Activated CD4-positive, alpha-beta memory T cell treated with anti-CD3 and anti-CD28 coated beads for 36 hours (primary cell): ENCODE measurements at regions not wholly inside any gene's neighbourhood (a gene's known extent, or its start where the extent isn't known, plus 50 kb on each side); places are given as distances from the start of the nearest gene placed in this dataset.
"Not testable (repeated sequence)": the region's sequence is repeated elsewhere in the genome, so short reads cannot be mapped to it uniquely, and the experiment has no call there.

Source experiments
- CTCF ChIA-PET: fragments of 350-600 bp; sonication (Branson Sonifier 250); formaldehyde crosslinking; loops from one replicate; lab custom pipeline; 2021; ENCODE audit warnings: antibody characterized with exemption, inconsistent platforms; lab: Charles Lee
- POLR2A ChIA-PET: fragments of 350-600 bp; sonication (Branson Sonifier 250); formaldehyde crosslinking; loops from one replicate; lab custom pipeline; 2021; ENCODE audit warnings: antibody characterized with exemption; lab: Charles Lee
- DNase-seq: peaks from one replicate; pipeline ENCODE4 v3.0.0-alpha.2; 2020
- H3K27ac Mint-ChIP-seq: one replicate; pipeline ENCODE4 v1.8.0; 2021; ENCODE audit warnings: mixed read lengths
- H3K27me3 Mint-ChIP-seq: one replicate; pipeline ENCODE4 v1.8.0; 2021; ENCODE audit warnings: mixed read lengths
- H3K36me3 Mint-ChIP-seq: one replicate; pipeline ENCODE4 v1.8.0; 2021; ENCODE audit warnings: mixed read lengths
- H3K4me1 Mint-ChIP-seq: one replicate; pipeline ENCODE4 v1.8.0; 2021; ENCODE audit warnings: low read depth, mixed read lengths
- H3K4me3 Mint-ChIP-seq: one replicate; pipeline ENCODE4 v1.8.0; 2021; ENCODE audit warnings: mild to moderate bottlenecking, mixed read lengths
- H3K9me3 Mint-ChIP-seq: one replicate; pipeline ENCODE4 v1.8.0; 2021; ENCODE audit warnings: mixed read lengths
- intact Hi-C: fragments of 100-400 bp; cut with micrococcal nuclease; formaldehyde crosslinking; loops from one replicate; pipeline ENCODE4 v1.15.1; 2023

- Mint-ChIP-seq H3K27me3 (no peaks in the 10 kb centered on the region), H3K9me3 (peaks cover 5% of the 10 kb centered on the region), H3K36me3 (no peaks in the 10 kb centered on the region), H3K4me1 (no peaks in the 10 kb centered on the region), H3K4me3 (no peak overlapping the region), H3K27ac (no peak overlapping the region)
- DNase-seq, result no peak
- POLR2A ChIA-PET, result no interaction called here
- CTCF ChIA-PET, result no interaction called here
- intact Hi-C loops, result no loop called here
Measured at GRCh38 chr16:5951486-5951885, 853.9 kb upstream of the EEF2KMT start.

GRCh38 chr16:5944971-5945370, 847.4 kb upstream of the EEF2KMT start:
- no peak for DNase-seq
- Mint-ChIP-seq H3K27ac (no peak overlapping the region), H3K9me3 (peaks cover 31% of the 10 kb centered on the region), H3K36me3 (no peaks in the 10 kb centered on the region), H3K27me3 (no peaks in the 10 kb centered on the region), H3K4me3 (no peak overlapping the region), H3K4me1 (no peaks in the 10 kb centered on the region)
- CTCF ChIA-PET, result no interaction called here
- POLR2A ChIA-PET, result no interaction called here
- intact Hi-C loops, result no loop called here

GRCh38 chr16:5938607-5939006, 841.0 kb upstream of the EEF2KMT start:
- ChIA-PET POLR2A (no interaction called here), CTCF (no interaction called here)

GRCh38 chr16:5932906-5933305, 835.3 kb upstream of the EEF2KMT start:
- H3K4me3 Mint-ChIP-seq, result no peak overlapping the region
- CTCF ChIA-PET, result no interaction called here
- no peak overlapping the region for H3K27ac Mint-ChIP-seq
- intact Hi-C loops, result no loop called here
- H3K9me3 Mint-ChIP-seq, result peaks cover 25% of the 10 kb centered on the region
- H3K27me3 Mint-ChIP-seq, result no peaks in the 10 kb centered on the region
- no peaks in the 10 kb centered on the region for H3K4me1 Mint-ChIP-seq
- no peaks in the 10 kb centered on the region for H3K36me3 Mint-ChIP-seq
- POLR2A ChIA-PET, result no interaction called here
- DNase-seq, result no peak

More at GRCh38 chr16:5938607-5939006, 841.0 kb upstream of the EEF2KMT start:
- Mint-ChIP-seq H3K27me3 (no peaks in the 10 kb centered on the region), H3K4me1 (no peaks in the 10 kb centered on the region), H3K36me3 (no peaks in the 10 kb centered on the region), H3K4me3 (no peak overlapping the region), H3K27ac (no peak overlapping the region), H3K9me3 (peaks cover 38% of the 10 kb centered on the region)
- DNase-seq, result no peak
- intact Hi-C loops, result no loop called here

GRCh38 chr16:5928476-5929065, 831.0 kb upstream of the EEF2KMT start:
- Mint-ChIP-seq H3K9me3 (peaks cover 27% of the 10 kb centered on the region), H3K4me3 (no peak overlapping the region), H3K36me3 (no peaks in the 10 kb centered on the region), H3K27me3 (no peaks in the 10 kb centered on the region), H3K4me1 (no peaks in the 10 kb centered on the region), H3K27ac (no peak overlapping the region)
- intact Hi-C loops, result no loop called here
- CTCF ChIA-PET, result interaction anchor here (0.6 kb wide), 1 partner anchor 15 kb away, joined by 3 read pairs; no protein-coding TSS in a partner anchor
- POLR2A ChIA-PET, result no interaction called here
- no peak for DNase-seq

- intact Hi-C loops, result no loop called here
- POLR2A ChIA-PET, result no interaction called here
- CTCF ChIA-PET, result no interaction called here
- no peaks in the 10 kb centered on the region for H3K4me1 Mint-ChIP-seq
- no peaks in the 10 kb centered on the region for H3K36me3 Mint-ChIP-seq
- DNase-seq, result no peak
- peaks cover 24% of the 10 kb centered on the region for H3K9me3 Mint-ChIP-seq
- H3K27ac Mint-ChIP-seq, result no peak overlapping the region
- H3K27me3 Mint-ChIP-seq, result no peaks in the 10 kb centered on the region
- H3K4me3 Mint-ChIP-seq, result no peak overlapping the region
Measured at GRCh38 chr16:5925850-5926249, 828.3 kb upstream of the EEF2KMT start.

GRCh38 chr16:5922686-5923085, 825.1 kb upstream of the EEF2KMT start:
- no peaks in the 10 kb centered on the region for H3K4me1 Mint-ChIP-seq
- no peak for DNase-seq
- POLR2A ChIA-PET, result no interaction called here
- H3K4me3 Mint-ChIP-seq, result no peak overlapping the region
- H3K27me3 Mint-ChIP-seq, result no peaks in the 10 kb centered on the region
- peaks cover 25% of the 10 kb centered on the region for H3K9me3 Mint-ChIP-seq
- intact Hi-C loops, result no loop called here
- no peaks in the 10 kb centered on the region for H3K36me3 Mint-ChIP-seq
- CTCF ChIA-PET, result no interaction called here
- no peak overlapping the region for H3K27ac Mint-ChIP-seq

- no peak overlapping the region for H3K4me3 Mint-ChIP-seq
- peaks cover 16% of the 10 kb centered on the region for H3K9me3 Mint-ChIP-seq
- H3K36me3 Mint-ChIP-seq, result no peaks in the 10 kb centered on the region
- DNase-seq, result no peak
- H3K4me1 Mint-ChIP-seq, result no peaks in the 10 kb centered on the region
- no peaks in the 10 kb centered on the region for H3K27me3 Mint-ChIP-seq
- intact Hi-C loops, result no loop called here
- ChIA-PET CTCF (no interaction called here), POLR2A (no interaction called here)
- H3K27ac Mint-ChIP-seq, result no peak overlapping the region
Measured at GRCh38 chr16:5918567-5919130, 821.1 kb upstream of the EEF2KMT start.

- no peak for DNase-seq
- H3K4me3 Mint-ChIP-seq, result no peak overlapping the region
- ChIA-PET POLR2A (no interaction called here), CTCF (no interaction called here)
- H3K4me1 Mint-ChIP-seq, result no peaks in the 10 kb centered on the region
- no peaks in the 10 kb centered on the region for H3K36me3 Mint-ChIP-seq
- intact Hi-C loops, result no loop called here
- no peaks in the 10 kb centered on the region for H3K27me3 Mint-ChIP-seq
- no peak overlapping the region for H3K27ac Mint-ChIP-seq
- H3K9me3 Mint-ChIP-seq, result peaks cover 19% of the 10 kb centered on the region
Measured at GRCh38 chr16:5917436-5918195, 820.0 kb upstream of the EEF2KMT start.

- no peaks in the 10 kb centered on the region for H3K27me3 Mint-ChIP-seq
- H3K36me3 Mint-ChIP-seq, result no peaks in the 10 kb centered on the region
- ChIA-PET CTCF (no interaction called here), POLR2A (no interaction called here)
- no peak overlapping the region for H3K4me3 Mint-ChIP-seq
- no peak overlapping the region for H3K27ac Mint-ChIP-seq
- DNase-seq, result no peak
- intact Hi-C loops, result no loop called here
- peaks cover 13% of the 10 kb centered on the region for H3K9me3 Mint-ChIP-seq
- H3K4me1 Mint-ChIP-seq, result no peaks in the 10 kb centered on the region
Measured at GRCh38 chr16:5916711-5917191, 819.2 kb upstream of the EEF2KMT start.

GRCh38 chr16:5911241-5911640, 813.6 kb upstream of the EEF2KMT start:
- H3K36me3 Mint-ChIP-seq, result no peaks in the 10 kb centered on the region
- H3K9me3 Mint-ChIP-seq, result peaks cover 4% of the 10 kb centered on the region
- no peak overlapping the region for H3K27ac Mint-ChIP-seq
- POLR2A ChIA-PET, result no interaction called here
- no peak overlapping the region for H3K4me3 Mint-ChIP-seq
- intact Hi-C loops, result no loop called here
- CTCF ChIA-PET, result no interaction called here
- no peaks in the 10 kb centered on the region for H3K27me3 Mint-ChIP-seq
- no peaks in the 10 kb centered on the region for H3K4me1 Mint-ChIP-seq
- DNase-seq, result no peak

GRCh38 chr16:5909556-5909955, 812.0 kb upstream of the EEF2KMT start:
- H3K4me3 Mint-ChIP-seq, H3K27me3 Mint-ChIP-seq, intact Hi-C loops, H3K27ac Mint-ChIP-seq, POLR2A ChIA-PET, H3K4me1 Mint-ChIP-seq, DNase-seq, H3K36me3 Mint-ChIP-seq, CTCF ChIA-PET, H3K9me3 Mint-ChIP-seq: not testable (repeated sequence)
